ENCODE measurements at regions not wholly inside any gene's neighbourhood (a gene's known extent, or its start where the extent isn't known, plus 50 kb on each side); places are given as distances from the start of the nearest gene placed in this dataset.

DNA sequence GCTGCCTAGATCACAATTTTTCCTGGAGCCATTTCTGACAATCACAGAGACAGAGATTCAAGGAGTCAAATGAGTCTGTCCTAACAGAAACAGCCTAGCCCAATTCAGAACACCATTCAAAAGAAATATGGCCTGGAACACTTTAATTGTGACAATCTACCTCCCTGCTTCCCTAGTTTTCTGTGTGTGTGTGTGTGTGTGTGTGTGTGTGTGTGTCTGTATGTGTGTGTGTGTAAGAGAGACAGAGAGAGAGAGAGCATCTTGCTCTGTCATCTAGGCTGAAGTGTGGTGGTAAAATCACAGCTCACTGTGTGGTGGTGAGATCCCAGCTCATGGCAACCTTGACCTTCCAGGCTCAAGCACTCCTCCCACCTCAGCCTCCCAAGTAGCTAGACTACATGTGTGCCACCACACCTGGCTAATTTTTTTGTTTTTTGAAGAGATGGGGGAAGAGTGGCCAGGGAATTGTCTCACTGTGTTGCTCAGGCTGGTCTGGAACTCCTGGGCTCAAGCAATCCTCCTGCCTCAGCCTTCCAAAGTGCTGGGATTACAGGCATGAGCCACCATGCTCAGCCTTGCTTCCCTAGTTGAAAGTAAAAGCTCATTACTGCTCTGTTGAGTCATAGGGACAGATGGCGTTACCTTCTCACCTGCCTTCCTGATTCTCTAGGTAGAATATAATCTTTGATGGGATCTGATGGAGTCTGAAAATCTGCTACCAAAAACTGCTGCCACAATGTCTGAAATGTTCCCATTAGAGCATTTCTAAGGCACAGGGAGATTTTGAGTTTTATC, 89.6 kb upstream of the BEND6 start:
- no peak for ATAC-seq
- DNase-seq (ENCODE audit: low spot score) = no peak

DNA sequence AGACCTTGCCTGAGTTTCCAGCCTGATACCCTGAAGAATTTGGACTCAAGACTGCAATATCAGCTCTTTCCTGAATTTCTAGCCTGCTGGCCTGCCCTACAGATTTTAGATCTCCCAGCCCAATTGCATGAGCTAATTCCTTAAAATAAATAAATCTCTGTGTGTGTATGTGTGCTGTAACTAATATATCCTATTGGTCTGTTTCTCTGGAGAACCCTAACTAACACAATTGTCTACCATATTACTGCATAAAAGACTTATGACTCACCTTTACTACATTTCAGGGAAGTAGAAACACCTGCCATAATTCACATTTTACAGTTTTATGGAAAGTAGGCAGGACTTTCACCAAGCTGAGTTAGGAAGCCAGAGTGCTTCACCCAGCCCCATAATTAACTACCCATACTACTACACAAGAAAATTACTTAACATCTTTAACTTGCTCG, 90.7 kb upstream of the BEND6 start:
- no peak for ATAC-seq
- DNase-seq (ENCODE audit: low spot score) = no peak

DNA sequence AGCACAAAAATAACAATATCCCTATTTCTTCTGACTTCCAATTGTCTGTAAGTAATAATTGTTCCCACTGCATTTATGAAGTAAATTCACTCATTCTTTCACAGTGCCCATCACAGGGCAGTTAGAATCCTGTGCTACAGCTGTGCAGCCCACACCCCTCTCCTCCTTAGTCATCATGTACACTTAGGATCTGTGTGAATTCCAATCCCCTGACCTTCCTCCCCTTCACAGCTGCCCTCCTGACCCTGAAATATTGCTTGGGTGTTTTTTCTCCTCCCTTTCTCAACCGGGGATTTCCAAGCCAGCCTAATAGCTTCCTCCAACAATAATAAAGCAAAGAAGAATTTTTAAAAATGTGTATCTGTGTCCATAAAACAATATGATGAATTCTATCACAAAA, 91.5 kb upstream of the BEND6 start:
- ATAC-seq (no peak), DNase-seq (ENCODE audit: low spot score) (no peak)

DNA sequence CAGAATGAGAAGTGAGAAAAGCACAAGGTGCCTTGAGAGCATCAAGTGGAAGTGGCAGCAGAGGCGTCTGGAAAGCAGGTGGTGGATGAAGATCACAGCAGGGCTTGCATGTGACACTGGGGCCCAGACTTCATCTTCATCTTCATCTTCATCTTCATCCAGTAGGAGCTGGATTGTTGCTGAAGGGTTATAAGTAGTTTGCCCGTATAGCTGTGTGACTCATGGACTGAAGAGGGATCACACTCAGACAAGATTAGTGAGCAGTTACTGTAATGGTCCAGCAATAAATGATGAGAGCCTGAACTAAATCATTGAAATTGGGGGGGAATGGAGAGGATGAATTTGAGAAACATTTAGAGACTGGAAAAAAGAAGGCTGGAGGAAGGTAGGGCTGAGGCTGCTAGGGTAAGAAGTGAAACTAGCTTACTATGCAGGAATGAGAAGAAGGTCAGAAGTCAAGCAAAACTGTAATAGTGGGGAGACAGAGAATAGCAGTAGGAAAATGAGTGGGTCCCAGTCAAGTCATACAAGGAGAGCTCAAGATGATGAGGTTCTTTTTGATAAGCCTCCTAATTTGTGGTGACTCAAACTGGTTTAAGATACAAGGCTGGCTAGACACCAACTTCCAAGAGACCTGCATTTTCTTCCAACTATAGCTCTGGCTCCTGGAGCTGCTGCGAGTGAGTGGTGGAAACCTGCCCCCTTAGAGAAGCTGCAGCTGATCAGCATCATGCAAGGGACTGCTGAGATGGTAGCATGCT, 92.3 kb upstream of the BEND6 start:
- DNase-seq (ENCODE audit: low spot score) = no peak

DNA sequence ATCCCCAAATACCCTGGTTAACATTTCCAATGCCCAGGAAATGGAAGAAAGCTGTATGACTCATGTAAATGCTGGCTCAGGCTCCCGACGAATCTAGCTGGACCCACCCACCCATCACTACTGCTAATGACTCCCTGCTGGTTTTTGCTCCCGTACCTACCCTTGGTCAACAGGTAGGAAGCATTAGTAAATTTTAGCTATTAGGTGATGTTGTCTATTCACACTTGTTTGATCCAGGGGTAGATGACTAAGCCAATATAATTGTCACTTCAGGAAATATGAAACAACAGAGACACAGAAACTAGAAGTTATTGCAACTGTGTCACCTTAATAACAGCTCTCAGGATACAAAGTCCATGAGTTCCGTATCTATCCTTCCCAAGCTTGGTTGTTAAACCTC, 94.4 kb upstream of the BEND6 start:
- ATAC-seq (no peak), DNase-seq (ENCODE audit: low spot score) (no peak)

More for the DNA sequence above, 92.3 kb upstream of the BEND6 start:
- peak; percentile 41 for ATAC-seq

DNA sequence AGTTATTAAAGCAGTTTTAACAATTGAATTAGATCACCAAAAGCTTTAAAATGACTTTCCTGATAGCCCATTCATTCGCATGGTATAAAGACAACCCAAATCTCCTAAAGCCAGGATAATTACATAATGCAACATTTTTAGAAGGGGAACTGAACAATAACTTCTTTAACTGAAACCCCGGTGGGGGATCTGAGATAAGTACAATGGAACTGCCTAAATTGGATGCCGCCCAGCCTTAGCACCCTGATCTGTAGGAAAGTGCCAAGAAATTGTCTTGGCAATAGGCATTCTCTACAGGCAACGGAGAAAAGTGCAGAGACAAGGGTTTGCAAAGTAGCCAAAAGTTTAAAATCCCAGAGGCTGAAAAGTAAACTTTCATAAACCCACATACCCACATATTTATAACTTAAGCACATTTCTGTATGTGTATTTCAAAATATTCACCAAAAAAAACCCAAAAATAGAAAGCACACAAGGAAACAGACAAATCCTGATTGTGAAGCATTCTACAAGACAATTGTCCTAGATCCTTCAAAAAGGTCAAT, 98.8 kb upstream of the BEND6 start:
- no peak for ATAC-seq
- DNase-seq (ENCODE audit: low spot score) = no peak

DNA sequence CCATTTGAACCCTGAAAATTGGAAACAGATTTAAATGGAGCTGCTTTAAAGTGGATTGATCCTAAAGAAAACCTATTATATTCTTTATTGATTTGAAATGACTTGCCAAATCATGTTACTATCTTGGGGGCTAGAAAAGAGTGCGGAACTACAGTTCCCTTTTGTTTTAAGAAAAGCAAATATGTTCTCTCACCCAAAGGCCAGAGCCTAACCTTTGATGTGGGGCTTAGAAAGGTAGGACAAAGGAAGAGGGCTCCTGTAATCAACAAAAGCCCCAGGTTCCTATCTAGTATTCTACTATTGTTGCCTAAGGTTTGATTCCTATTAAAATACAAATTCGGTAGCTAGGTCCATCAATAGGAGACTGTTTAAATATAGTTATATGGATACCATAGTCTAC, 100.8 kb upstream of the BEND6 start:
- DNase-seq (ENCODE audit: low spot score) (no peak), ATAC-seq (no peak)

DNA sequence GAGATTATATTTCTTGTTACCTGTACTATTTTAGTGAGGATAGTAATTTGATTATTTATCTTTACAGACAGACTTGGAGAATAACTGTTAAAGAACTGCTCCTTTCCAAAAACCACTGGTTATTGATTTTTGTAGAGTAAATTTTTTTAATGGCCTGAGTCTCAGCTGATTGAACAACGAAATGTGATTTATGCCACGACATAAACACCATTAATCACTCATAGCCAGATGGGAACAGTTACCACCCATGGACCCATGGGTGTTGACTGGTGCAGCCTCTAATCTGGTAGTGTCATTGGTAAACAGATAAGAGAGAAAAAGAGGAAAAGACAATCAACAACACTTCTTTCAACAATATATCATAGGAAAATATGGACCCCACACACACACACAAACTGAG, 101.4 kb upstream of the BEND6 start:
- ATAC-seq = no peak

DNA sequence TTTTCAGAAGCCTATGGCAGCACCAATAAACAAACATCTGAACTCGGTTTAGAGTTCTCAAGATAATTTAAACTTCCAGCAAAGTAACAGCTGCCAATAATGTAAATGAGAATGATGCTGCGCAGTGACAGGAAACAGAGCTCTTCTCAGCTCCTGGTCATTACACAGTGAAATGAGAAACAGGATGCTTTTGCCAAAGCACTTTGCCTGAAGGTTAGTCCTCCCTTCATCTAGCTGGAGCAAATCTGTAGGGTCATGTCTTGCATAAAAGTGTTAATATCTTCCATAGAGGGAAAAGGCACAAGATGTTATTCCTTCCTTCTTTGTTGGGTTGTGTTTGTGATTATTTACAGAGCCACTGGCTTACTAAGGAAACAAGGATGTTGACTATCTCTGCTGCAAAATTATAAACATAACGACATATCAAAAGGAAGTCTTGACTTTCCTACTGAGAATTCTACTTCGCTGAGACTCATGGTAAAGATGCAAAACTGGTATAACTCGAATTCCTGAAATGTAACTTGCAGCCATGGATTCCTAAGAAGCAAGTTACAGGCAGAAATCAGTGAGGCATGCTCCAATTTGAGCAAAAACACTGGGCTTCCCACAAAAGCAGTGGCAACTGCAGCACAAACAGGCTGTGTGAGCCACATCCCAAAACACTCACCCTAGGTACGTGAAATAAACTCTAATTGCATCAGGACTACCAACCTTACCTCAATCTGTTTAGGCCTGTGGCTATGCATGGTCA, 102.5 kb upstream of the BEND6 start:
- no peak for DNase-seq (ENCODE audit: low spot score)
- no peak for ATAC-seq

More for the DNA sequence above, 101.4 kb upstream of the BEND6 start:
- no peak for DNase-seq (ENCODE audit: low spot score)

DNA sequence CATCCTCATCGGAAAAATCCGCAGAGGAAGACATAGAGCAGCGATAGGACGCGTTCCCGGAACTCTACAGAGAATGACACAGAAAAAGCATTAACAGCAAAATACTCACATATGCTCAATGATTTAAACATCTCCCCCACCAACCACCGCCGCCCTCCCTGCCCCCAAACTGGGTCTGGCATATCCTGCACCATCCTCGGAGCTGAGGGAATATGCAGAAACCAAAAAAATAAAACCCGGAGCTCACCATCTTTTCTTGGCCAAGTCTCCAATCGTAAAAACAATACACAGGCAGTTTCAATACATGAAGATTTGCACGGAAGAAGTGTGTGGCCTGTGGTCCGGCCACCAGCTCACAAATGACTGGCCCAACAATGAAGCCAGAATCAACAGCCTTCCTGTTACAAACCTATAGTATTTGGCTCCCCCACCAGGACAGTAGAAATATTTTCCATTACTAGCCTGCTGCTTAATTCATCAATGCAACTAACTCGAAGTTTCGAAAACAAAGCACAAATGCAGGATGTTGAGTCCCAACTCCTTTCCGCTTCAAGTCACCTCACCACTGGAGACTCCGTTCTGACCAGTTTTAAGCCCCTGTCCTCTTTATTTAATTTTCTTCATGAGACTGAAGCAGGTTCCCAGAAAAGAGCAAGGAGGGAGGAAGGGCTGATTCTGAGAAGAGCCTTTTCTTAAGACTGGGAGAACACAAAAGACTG, 103.2 kb upstream of the BEND6 start:
- DNase-seq (ENCODE audit: low spot score) (no peak), ATAC-seq (peak; percentile 96)

DNA sequence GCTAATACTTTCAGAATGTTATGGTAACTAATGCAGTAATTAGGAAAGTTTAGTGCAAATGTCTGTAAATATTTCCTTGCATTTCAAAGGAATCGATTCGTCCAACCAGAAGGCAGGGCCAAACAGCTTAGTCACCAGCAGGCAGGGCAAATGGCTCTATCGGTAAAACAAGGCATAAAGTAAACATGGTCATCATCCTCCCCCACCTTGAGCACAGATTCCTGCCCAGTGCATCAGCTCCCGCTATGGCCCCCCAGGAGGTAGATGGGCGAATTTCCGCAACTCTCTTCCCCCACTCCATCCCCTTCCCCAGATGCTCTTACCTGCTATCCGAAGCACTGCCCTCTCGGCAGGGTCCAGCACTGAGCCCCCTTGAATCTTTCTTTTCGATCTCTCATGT, 103.8 kb upstream of the BEND6 start:
- ATAC-seq (no peak), DNase-seq (ENCODE audit: low spot score) (no peak)

DNA sequence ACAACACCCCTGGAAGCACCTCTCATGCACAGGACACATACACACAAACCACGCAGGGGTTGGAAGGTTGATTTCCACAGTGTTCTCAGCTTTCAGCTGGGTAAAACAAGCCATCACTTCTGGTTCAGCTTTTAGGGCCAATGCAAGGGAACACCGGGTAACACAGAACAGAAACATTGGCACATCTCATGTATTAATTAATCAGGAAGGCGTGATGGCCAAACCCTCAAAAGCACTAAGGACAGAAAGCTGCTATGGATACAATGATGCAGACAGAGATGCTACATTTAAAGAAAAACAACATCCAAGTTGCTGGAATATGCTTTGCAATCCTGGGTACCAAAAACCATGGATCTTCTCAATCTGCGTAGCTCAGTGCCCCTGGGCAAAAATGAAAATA, 104.3 kb upstream of the BEND6 start:
- no peak for DNase-seq (ENCODE audit: low spot score)
- no peak for ATAC-seq

DNA sequence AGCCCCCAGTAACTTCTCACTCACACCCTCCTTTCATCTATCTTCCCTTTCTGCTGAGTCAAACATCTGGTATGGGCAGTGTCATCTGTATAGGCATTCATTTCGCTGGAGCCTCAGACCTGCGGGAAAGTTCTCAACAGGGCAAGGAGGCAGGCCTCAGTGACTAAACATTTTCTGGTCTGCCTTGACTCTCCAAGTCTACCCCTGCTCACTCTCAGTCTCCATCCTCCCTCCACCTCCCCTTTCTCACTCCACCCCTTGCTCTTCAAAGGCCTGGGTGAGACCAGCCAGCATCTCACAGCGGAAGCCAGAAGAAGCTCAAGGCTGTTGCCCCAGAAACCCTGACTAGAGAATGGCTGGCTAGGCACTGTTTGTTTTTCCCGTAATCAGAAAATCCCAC, 105.0 kb upstream of the BEND6 start:
- DNase-seq (ENCODE audit: low spot score) (no peak), ATAC-seq (no peak)

DNA sequence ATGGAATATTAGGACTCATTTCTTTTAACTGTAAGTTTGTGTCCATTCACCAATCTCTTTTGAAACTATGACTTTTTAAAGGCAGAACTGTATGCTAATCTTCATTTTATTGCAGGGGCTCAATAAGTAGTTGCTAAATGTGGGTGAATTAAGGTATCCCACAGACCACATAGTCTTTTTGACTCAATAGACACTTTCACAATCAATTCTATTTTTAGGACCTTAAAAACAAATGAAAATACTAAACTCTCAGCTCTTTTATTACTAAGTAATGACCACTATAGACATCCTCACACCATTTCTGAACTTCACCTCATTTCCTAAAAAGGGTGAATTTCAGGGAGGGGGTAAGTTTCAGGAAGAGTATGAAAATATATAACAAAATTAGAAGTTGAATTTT, 106.8 kb upstream of the BEND6 start:
- ATAC-seq = no peak
- DNase-seq (ENCODE audit: low spot score) = no peak

DNA sequence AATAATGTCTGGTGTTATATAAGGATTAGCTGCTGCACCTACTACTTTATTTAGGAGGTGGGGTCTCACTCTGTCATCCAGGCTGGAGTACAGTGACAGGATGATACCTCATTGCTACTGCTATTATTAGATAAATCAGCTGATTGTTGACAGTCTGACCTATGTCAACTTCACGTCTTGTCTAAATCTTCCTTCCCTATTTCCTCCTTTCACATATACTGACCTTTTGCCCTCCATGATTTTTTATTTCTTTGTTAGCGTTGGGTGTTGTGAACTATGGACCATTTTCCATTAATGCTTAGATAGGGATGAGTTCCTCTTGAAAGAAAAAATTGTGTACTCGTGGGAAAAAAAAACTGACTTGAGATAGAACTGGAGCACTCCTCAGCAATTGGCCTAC, 109.9 kb upstream of the BEND6 start:
- DNase-seq (ENCODE audit: low spot score) (no peak), ATAC-seq (no peak)

DNA sequence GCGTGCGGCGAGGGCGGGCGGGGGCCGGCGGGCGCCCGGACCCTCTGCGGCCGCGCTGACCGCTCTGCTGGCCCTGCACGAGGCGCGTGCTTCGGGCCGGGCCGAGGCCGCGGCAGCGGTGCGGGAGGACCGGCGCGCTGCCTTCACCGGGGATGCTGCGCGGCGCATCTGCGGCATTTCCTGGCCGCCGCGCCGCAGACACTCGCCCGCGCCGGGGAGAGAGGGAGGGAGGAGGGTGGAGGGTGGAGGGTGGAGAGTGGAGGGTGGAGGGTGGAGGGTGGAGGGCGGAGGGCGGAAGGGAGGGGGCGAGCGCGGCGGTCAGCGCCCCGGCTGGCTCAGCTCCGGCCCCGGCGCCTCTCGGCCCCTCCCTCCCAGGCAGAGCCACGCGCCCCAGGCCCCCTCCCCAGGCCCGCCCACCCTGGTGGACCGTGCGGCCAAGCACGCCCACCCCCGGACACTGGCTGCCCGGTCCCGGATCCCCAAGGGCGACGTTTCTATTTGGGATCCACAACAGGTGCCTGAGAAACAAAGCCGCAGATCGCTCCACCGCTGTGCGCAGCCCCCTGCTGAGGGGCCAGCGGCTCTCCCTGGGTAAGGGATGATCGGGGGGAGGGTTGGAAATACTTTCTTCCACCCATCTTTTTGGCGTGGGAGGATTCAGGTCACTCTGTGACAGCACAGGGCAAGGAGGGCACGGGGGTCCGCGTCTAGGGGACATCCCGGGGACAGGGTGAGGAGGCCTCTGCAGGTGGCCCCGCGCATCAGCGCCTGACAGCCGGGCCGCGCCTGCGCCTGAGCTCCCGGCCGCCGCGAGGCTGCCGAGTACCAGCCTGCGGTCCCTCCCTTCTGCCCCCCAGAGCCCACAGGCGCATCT, 111.2 kb upstream of the BEND6 start:
- DNase-seq (ENCODE audit: low spot score) (peak; percentile 45), ATAC-seq (peak; percentile 79)

DNA sequence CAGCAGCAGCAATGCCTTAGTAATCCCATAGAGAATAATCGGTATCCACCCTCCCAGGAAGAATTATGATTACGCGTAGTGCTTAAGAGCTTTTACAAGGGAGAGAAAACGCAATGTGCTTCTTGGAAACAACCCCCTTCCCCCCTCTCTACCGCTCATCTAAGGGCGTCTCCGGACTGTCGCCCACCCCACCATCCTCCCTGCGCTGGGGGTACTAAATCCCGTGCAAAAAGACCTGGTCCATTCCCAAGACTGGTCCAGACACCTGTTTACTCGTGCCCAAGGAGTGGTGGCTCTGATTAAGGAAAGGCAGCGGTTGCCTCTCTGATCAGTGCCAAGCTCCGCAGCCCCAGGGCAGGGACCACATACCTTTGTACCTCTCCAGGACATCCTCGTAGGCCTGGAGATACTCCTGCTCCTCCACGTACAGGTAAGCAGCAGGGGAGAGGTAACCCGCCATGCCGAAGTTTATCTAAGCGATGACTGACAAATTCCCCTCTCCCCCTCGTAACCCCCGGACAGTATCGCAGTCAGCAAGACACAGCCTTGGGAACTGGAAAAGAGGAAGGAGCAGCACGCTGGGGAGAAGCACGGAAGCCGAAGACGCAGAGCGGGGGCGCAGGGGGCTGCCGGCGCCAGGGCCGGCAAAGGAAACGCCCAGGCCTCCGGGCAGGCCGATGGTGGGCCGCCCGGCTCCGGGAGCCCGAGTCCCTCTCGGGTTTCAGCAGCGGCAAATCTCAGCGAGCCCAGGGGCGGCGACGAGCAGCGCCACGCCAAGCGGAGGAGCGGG, 112.0 kb upstream of the BEND6 start:
- DNase-seq (ENCODE audit: low spot score) = no peak
- ATAC-seq = peak; percentile 44

DNA sequence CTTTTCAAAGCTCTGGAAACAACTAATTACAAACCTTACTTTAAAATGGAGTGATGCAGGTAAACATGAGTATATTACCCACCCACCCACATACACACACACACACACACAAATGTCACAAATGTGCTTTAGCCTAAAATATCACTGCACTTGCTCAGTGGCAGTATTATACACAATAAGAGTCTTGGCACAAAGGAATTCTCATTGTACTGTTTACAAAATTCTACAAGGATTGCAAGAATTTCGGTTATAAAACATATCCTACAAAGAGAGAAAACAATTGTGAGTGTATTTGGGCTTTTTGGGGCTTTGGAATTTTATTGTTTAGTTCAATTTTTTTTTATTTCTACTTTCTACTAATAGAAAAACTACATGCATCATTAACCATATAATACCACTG, 113.2 kb upstream of the BEND6 start:
- ATAC-seq (no peak), DNase-seq (ENCODE audit: low spot score) (no peak)

DNA sequence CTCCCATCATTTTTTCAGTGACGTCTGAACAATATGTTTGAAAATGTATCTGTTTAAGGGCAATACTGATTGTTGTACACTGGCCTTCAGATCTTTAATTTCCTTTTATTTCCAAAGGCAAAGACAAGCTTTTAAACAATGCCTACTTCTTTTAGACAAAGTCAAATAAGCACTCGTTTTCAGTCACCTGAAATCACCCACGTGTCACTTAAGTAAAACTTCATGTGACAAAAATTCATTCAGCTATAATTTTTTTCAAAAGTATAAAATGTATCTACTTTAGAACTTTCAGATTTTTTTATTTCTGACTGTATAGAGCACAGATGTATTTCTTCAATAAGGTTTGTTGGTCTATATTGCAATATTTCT, 113.5 kb upstream of the BEND6 start:
- no peak for DNase-seq (ENCODE audit: low spot score)
- no peak for ATAC-seq
